Loucy (cell line): ENCODE measurements at regions not wholly inside any gene's neighbourhood (a gene's known extent, or its start where the extent isn't known, plus 50 kb on each side); places are given as distances from the start of the nearest gene placed in this dataset.

Experiments used
- EZH2phosphoT487 ChIP-seq: fragments of 200-600 bp; IDR thresholded peaks from 2 replicates; pipeline ENCODE4 v1.6.1; 2018; ENCODE audit warnings: antibody characterized with exemption, mild to moderate bottlenecking, moderate library complexity, borderline replicate concordance
- TF ChIP-seq, protein P1 (sequence below): fragments of 200-600 bp; sonication (generic); conservative IDR thresholded peaks from 2 replicates; pipeline ENCODE4 v1.5.1; 2014; ENCODE audit warnings: mild to moderate bottlenecking, antibody characterized with exemption, low read length

DNA sequence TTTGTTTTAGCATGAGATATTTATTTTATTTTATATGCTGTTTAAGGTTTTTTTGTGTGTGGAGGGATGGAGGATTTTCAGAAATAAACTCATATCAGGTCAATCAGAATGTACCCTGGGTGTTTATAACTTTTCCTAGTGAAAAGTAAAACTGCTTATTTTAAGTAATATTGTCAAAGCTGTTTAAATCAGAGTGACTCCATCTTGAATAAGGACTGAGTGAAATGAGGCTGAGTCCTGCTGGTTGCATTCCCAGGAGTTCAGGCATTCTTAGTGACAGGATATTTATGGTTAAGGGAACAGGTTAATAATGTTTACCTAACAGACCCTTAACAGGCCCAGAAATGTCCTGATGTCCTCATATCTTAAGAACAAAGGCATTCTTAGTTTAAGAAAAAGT lies 1160.9 kb upstream of the PCDH7 start:
- TF ChIP-seq, protein P1, sequence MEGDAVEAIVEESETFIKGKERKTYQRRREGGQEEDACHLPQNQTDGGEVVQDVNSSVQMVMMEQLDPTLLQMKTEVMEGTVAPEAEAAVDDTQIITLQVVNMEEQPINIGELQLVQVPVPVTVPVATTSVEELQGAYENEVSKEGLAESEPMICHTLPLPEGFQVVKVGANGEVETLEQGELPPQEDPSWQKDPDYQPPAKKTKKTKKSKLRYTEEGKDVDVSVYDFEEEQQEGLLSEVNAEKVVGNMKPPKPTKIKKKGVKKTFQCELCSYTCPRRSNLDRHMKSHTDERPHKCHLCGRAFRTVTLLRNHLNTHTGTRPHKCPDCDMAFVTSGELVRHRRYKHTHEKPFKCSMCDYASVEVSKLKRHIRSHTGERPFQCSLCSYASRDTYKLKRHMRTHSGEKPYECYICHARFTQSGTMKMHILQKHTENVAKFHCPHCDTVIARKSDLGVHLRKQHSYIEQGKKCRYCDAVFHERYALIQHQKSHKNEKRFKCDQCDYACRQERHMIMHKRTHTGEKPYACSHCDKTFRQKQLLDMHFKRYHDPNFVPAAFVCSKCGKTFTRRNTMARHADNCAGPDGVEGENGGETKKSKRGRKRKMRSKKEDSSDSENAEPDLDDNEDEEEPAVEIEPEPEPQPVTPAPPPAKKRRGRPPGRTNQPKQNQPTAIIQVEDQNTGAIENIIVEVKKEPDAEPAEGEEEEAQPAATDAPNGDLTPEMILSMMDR: no peak
- TF ChIP-seq EZH2phosphoT487: no peak
